22Rv1 (cell line): ENCODE measurements at regions not wholly inside any gene's neighbourhood (a gene's known extent, or its start where the extent isn't known, plus 50 kb on each side); places are given as distances from the start of the nearest gene placed in this dataset.

ENCODE experiments used
- ZFX ChIP-seq: fragments of 450-650 bp; IDR thresholded peaks from 2 replicates; pipeline ENCODE4 v1.6.1; 2017; ENCODE audit warnings: antibody characterized with exemption, borderline replicate concordance
- TF ChIP-seq, protein P1 (sequence below): fragments of 450-650 bp; IDR thresholded peaks from 2 replicates; pipeline ENCODE4 v1.5.1; 2017; ENCODE audit warnings: mild to moderate bottlenecking

DNA sequence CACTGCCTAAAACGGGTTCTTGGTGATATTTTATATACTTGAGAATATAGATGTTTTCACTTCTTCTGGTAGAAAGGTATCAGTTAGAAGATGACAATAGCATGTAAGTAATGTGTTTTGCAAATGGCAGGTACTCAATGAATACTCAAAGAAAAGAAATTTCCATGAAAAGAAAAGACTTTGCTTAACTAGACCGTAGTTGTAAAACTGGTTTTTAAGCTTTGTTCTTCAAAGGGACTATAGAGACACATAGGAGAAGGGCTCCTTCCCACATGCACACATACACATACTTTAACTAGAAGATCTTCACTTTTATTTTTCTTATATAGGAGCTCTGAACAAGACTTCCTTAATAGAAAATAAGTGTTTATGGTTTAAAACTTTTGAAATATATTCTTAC is 215.3 kb upstream of the RND3 start:
- TF ChIP-seq, protein P1, sequence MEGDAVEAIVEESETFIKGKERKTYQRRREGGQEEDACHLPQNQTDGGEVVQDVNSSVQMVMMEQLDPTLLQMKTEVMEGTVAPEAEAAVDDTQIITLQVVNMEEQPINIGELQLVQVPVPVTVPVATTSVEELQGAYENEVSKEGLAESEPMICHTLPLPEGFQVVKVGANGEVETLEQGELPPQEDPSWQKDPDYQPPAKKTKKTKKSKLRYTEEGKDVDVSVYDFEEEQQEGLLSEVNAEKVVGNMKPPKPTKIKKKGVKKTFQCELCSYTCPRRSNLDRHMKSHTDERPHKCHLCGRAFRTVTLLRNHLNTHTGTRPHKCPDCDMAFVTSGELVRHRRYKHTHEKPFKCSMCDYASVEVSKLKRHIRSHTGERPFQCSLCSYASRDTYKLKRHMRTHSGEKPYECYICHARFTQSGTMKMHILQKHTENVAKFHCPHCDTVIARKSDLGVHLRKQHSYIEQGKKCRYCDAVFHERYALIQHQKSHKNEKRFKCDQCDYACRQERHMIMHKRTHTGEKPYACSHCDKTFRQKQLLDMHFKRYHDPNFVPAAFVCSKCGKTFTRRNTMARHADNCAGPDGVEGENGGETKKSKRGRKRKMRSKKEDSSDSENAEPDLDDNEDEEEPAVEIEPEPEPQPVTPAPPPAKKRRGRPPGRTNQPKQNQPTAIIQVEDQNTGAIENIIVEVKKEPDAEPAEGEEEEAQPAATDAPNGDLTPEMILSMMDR: no peak
- TF ChIP-seq ZFX: no peak
